ENCODE measurements at regions not wholly inside any gene's neighbourhood (a gene's known extent, or its start where the extent isn't known, plus 50 kb on each side); places are given as distances from the start of the nearest gene placed in this dataset.
"Not testable (repeated sequence)": the region's sequence is repeated elsewhere in the genome, so short reads cannot be mapped to it uniquely, and the experiment has no call there.

DNA sequence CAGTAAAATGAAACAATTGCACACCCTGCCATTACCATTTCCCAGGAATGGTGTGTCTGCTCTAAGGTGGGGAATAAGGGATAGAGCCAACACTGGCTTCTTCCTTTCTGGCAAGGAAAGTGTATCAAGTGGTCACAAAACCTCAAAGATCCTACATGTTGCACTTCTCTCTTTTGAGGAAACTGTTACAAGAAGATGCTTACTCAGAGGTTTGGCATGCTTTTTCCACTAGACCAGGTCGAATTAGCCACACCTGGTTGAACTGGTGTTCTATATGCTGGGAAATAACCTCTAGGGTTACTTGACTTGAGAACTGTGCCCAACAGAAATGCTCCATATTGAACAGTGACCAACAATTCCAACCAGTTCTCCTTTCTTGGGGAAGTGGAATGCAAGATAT is 102.9 kb downstream of the LRRN1 start:
- no peak for DNase-seq (ENCODE audit: low spot score)

DNA sequence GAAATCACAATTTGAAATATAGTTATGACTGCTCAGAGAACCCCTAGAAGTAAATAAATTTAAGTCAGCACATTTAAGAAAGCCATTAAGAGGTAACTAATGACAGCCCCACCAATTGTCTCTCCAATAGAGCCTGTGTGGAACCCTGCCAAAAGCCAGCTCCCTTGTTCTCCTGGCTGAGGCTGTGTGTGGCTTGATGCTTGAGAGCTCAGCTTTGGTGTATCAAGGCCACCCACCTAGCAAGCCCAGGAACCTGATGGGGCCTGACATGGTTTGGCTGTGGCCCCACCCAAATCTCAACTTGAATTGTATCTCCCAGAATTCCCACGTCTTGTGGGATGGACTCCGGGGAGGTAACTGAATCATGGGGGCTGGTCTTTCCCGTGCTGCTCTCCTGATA is 106.9 kb downstream of the LRRN1 start:
- DNase-seq (ENCODE audit: low spot score): no peak

DNA sequence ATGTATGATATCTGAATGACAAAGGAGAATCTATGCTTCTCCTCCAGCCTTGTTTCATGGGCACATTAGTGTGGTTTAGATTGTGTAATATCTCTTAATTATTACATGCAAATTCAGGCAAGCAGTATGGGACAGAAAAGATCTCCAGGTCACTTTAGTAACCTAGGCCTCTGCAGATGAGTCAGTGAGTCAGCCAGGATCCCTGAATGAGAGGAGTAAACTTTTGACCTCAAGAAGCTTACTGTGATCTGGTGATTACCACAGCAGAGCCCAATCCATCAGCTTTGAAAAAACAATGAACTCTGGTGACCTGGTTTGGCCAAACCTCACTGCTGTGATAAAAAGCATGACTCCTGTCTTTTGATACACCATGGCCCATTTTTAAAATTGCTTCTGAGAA is 107.8 kb downstream of the LRRN1 start:
- no peak for DNase-seq (ENCODE audit: low spot score)

DNA sequence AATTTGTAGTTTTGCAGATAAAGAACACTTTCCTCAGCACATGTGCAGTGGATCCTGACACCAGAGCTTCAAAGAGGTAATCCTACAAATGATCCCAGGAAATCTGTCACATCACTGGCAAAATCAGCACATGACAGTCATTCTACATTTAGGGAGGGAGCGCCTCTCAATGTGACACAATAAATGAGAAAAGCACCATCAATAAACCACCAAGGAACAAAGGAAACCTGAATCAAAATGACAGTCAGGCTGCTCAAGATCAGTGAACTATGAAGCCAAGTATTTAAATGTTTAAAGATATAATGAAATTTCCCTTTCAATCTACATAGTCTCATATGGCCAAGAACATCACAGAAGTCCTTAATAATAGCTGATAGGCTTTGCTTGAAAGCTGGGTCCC is 119.5 kb downstream of the LRRN1 start:
- DNase-seq (ENCODE audit: low spot score): no peak

DNA sequence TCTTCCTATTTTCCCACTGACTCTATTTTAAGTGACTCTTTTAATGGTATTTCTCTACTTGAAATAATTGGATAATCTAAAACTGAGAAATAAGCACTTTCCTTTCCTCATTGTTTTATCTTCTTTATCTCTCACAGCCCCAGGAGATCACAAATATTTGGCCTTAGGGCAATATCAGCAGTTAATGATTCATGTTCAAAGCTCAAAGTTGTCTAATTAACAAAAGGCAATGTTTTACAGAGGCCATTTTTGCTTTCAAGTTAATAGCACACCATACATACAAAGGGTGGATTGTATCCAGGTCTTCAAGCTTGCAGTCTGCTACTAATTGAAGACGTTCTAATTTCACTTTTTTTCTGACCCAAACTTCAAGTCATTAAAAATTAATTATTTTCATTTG is 120.1 kb downstream of the LRRN1 start:
- DNase-seq (ENCODE audit: low spot score): no peak

DNA sequence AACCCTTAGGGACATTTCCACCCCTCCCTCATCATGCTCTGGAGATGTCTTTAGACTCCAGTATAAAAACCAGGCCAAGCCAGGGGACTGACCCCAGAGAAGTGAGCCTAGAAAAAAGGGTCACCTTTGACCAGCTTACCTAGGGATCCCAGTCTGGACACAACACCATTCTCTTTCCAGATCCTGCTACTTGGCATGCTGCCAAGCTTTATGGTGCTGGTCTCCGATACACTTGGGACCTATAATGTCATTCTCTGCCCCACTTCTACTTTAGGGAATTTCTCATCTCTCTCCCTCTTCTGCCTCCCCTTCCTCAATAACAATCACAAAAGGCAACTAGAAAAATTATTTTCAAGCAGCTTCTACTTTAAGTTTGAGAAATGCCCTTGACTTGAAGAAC is 124.4 kb downstream of the LRRN1 start:
- no peak for DNase-seq (ENCODE audit: low spot score)

DNA sequence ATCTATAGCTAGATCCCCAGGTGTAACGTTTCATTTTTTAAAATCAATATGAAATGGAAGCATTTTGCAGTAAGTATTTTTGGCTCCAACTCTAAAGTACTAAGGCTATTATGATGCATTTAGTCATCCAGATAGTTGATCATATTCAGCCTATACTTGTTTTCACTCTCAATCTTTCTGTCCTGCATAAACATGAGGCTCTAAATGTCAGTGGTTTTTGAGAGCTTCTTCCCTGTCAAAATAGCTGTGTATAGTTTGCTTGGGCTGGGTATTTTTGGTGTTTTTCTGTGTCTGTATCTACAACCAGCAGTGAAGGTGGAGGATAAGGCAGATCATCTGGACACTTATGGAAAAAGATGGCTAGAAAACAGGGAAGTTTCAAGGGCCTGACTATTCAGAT is 128.0 kb downstream of the LRRN1 start:
- no peak for DNase-seq (ENCODE audit: low spot score)

DNA sequence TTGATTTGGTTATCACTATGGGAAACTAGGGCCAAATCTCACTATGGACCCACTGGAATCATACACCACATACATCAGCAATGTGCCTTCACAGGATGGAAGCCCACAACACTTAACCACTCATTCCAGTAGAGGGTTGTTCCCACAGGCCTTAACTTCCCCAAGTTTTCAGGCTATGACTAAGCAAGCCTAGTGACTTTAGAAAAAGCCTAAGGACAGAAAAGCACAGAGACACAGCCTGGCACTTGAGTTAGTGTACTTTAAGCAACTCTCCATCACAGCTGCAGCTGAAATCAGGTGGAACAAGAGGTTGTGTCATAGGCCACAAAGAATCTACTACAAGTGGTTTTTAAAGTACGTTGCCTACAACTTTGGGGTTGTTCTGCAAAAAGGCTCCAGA is 128.7 kb downstream of the LRRN1 start:
- DNase-seq (ENCODE audit: low spot score): no peak

DNA sequence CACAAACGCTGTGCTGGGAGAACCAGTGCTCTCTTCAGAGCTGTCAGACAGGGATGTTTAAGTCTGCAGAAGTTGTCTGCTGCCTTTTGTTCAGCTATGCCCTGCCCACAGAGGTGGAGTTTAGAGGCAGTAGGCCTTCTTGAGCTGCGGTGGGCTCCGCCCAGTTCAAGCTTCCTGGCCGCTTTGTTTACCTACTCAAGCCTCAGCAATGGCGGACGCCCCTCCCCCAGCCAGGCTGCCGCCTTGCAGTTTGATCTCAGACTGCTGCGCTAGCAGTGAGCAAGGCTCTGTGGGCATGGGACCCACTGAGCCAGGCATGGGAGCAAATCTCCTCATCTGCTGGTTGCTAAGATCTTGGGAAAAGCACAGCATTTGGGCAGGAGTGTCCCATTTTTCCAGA is 142.1 kb downstream of the LRRN1 start:
- DNase-seq (ENCODE audit: low spot score): not testable (repeated sequence)

DNA sequence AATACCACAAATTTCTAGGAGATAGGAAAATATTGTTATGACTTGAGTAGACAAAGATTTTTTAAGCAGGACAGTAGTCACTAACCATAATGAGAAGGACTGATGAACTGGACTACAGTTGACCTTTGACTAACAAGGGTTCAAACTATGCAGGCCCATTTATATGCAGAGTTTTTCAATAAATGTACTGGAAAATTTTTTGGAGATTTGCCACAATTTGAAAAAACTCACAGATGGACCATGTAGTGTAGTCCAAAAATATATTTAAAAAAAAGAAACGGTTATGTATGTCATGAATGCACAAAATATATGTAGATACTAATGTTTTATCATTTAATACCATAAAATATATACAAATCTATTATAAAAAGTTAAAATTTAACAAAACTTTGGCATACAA is 151.8 kb downstream of the LRRN1 start:
- DNase-seq (ENCODE audit: low spot score): no peak

DNA sequence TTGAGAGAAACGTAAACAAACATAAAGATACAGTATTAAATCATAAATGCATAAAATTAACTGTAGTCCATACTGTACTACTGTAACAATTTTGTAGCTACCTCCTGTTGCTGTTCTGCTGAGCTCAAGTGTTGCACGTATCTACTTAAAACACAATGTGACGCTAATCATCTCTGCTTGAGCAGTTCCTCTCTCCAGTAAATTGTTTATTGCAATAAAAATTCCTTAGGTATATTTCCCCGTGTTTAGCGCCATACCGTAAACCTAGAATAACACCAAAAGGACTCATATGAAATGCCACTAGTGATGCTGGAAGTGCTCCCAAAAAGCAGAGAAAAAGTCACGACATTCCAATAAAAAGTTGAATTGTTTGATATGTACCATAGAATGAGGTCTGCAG is 152.3 kb downstream of the LRRN1 start:
- DNase-seq (ENCODE audit: low spot score): no peak

DNA sequence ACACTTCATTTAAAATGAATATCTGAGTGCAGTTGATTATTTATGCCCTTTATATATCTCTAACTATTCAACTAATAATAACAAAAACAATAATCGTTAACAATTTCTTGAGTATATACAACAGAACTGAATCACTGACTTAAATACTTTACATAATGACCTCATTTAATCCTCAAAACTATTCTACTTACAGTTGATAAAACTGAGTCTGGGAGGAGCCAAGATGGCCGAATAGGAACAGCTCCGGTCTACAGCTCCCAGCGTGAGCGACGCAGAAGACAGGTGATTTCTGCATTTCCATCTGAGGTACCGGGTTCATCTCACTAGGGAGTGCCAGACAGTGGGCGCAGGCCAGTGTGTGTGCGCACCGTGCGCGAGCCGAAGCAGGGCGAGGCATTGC is 163.6 kb downstream of the LRRN1 start:
- not testable (repeated sequence) for DNase-seq (ENCODE audit: low spot score)

DNA sequence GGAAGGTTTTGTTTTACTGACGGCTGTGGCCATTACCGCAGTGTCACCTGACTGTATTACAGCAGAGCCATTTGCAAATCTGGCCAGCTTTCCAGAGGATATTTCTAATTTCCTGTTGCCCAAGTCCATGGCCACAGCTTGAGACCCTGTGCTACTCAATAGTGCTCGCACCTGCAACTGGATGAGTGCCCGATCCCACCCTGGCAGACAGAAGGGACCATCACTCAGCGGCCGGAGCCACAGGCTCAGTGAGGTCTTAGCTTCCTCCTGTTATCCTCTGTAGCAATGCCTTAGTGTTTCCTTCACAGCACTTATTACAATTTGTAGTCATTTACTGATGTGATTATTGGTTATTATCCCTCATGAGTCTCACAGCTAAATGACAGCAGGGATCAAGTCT is 184.8 kb downstream of the LRRN1 start:
- no peak for DNase-seq (ENCODE audit: low spot score)

DNA sequence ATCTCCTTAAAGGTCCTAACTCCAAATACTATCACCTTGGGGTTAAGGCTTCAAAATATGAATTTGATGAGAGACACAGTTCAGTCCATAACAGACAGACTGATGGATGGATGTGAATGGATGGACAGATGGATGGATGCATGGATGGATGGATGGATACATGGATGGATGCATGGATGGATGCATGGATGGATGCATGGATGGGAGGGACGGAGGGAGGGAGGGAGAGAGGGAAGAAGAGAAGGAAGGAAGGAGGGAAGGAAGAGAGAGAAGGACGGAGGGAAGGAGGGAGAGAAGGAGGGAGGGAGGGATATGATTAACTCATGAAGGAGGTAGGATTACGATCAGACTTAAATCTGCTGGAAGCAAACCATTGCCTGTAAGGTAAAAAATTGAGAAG is 192.4 kb downstream of the LRRN1 start:
- no peak for DNase-seq (ENCODE audit: low spot score)

DNA sequence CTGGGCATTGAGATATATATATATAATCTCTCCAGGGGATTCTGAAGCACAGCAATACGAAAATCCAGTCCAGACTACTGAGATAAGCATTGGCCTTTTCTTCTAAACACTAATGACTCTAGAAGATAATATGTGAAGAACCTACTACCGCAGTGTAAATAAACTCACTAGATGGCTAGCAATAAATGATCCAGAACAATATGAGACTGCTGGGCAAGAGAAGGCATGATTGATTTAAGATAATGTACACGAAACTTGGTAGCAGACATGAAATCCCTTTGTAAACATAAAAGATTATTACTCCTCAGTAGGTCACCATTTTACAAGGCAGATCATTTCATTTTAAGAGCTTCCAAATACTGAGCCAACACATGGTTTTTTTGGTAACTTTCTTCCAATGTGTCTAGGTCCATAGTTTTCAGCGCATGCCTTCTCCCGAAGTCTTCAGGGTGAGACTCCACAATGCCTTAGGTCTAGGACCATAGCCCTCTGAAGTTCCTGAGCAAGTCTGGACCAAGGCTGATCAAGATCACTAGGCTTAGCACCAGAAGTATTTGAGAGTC is 193.2 kb downstream of the LRRN1 start:
- DNase-seq (ENCODE audit: low spot score): no peak

DNA sequence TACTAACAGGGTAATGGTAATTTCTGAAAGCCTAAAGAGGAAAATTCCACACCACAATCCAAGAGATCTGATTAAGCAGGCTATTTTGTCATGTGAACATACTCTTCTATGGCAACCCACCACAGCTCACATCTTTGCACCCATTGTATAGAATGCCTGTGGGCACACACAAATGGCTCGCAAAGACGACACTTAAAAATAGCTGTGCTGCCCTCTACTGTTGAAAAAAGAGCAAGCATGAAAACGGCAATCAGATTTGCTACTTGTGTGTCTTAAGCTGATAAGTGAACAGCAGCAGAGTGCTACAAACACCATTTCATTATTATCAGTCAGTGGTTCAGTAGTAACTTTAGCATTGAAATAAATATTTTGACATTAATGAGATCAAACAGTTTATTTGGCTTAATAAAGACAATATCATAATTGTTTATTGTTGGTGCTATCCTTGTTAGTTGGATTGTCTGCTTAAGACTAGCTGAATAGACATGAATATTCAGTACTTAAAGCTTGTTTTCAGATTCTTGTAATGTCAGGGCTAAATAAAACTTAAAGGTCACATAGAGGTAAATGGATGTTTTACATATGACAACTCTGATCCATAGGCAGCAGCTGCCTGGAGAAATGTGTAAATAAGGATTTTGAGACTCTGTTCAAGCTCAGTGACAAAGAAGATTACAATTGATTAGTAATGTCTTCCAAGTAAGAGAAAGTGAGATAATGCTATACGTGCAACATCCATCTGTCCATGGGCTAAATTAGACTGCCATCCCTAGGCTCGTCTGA is 199.1 kb downstream of the LRRN1 start:
- peak; percentile 34 for DNase-seq (ENCODE audit: low spot score)

DNA sequence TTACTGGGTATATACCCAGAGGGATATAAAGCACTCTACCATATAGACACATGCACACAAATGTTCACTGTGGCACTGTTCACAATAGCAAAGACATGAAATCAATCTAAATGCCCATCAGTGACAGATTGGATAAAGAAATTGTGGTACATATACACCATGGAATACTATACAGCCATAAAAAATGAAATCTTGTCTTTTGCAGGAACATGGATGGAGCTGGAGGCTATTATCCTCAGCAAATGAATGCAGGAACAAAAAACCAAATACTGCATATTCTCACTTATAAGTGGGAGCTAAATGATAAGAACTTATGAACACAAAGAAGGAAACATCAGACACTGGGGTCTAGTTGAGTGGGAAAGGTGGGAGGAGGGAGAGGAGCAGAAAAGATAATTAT is 200.1 kb downstream of the LRRN1 start:
- not testable (repeated sequence) for DNase-seq (ENCODE audit: low spot score)

DNA sequence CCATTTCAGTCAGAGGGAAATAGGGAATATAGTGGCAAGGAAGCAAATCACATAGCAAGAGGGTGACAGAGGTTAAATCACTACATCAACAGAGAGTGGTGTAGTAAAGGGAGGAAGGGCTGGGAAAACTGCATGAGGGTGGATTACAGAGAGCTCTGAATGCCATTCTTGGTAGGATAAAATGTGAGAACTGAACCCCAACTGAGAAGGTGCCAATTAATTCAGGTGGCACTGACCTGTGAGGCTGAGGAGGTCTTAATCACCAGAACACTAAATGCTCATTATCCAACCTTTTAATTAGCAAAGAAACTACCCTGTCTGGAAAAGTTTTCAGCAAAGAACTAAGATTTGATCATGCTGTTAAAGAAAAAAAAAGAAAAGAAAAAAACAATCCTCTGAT is 202.7 kb downstream of the LRRN1 start:
- DNase-seq (ENCODE audit: low spot score): no peak

DNA sequence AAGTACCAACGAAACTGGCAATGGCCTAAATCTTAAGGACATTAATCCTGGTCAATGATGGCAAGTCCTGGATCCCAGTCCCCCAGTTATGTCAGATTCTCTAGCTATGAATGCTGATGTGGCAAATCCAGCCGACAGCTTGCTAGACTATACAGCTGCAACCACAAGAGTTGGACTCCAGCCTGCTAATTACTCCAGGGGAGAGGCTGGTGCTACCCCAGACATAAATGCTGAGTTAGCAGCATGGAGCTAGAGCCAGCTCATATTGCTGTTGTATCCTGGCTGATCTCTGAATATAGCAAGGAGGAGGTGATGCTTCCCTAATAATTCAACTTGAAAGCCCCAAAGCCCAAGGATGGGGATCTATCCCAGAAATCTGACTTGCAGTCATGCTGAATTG is 207.1 kb downstream of the LRRN1 start:
- no peak for DNase-seq (ENCODE audit: low spot score)

DNA sequence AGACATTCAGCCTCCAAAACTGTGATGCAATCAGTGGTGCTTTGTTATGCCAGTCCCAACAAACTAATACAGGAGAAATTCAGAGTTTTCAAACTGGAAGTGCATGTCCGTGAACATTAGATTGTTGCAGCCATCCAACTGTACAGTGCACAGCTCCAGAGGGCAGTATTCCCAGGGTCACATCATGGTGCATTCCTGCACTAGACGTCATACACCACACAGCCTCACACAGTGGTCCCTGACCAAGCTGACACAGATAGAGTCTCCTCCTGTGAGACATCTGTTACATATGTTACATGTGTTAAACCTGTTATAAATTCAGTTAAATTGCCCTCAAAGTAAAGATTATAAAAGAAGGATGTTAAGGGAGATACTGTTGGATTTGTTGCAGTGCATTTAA is 209.0 kb downstream of the LRRN1 start:
- no peak for DNase-seq (ENCODE audit: low spot score)

DNA sequence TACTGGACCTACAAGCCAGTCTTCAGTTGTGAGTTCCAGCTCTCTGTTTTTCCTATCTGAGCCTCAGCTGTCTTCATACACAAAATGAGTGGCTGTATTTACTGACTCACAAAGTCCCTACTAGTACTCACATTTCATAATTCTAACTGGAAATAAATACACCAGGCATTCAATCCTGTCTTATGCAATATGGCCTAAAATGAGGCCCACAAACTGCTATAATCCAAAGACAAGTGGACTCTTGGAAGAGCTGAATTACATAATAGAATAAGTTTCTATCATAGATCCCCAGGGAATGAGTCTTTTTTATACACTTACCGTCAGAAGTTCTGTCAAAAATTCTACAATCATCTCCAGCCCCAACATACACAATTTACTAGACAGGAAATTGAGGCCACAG is 211.9 kb downstream of the LRRN1 start:
- no peak for DNase-seq (ENCODE audit: low spot score)

DNA sequence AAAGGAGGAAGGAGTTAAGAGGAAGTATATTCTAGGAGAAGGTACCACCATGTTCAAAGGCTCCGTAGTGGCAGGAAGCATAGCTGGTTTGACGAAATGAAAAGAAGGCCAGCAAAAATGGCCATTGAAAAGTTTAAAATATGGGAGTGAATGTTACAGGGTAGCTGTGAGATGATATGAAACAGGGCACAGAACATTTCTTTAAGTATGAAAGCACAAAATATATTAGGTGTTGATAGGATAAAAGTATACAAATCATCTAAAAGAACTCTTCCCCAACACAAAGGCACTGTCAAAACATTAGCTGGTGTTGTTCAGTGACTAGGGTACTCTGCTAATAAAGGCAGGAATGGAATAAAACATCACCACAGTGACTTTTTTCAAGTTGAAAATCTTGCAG is 216.2 kb downstream of the LRRN1 start:
- DNase-seq (ENCODE audit: low spot score): no peak

DNA sequence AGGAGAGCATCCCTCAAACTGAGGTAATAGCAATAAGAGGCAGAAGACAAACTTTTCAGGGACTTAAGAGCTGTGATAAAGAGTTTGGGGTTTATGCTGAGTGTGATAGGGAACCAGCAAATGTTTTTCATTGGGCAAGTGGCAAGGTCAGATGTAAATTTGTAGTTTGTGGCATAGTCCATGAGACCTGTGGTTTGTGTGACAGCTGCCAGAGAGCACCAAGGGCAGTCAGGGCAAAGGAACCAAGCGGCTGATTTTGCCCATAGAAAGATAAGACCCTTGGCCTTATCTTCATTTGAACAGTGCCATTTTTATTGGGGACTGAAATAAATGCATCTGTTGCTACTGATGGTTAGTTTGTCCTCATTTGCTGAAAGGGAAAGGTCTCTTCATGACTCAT is 220.3 kb downstream of the LRRN1 start:
- no peak for DNase-seq (ENCODE audit: low spot score)

DNA sequence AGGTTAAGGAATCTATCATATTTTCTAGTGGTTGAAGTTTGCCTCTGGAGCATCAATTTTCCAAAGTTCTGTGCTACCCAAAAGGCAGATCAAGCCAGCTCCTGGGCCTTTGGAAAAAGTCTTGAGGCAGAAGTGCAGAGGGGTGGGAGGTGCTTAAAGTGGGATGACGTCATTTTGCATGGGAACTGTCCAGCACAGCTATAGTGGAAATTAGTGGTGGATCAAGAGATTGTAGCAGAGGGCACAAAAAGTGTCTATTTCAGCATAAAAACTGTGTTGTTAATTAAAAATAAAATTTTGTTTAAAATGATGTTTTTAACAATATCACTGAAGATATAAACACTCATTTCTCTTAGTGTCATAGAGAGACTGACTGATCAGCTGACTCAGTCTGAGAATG is 221.9 kb downstream of the LRRN1 start:
- DNase-seq (ENCODE audit: low spot score): no peak
